Hematopoietic multipotent progenitor cell treated with erythropoietin and hydrocortisone succinate and interleukin-3 and kit ligand, for 15 days (in vitro differentiated cells): ENCODE measurements at regions not wholly inside any gene's neighbourhood (a gene's known extent, or its start where the extent isn't known, plus 50 kb on each side); places are given as distances from the start of the nearest gene placed in this dataset.
"Not testable (repeated sequence)": the region's sequence is repeated elsewhere in the genome, so short reads cannot be mapped to it uniquely, and the experiment has no call there.

Experiments
- DNase-seq: peaks from one replicate; pipeline ENCODE4 v3.0.0-alpha.2; 2015; ENCODE audit warnings: low spot score

- no peak for DNase-seq
These were observed 541.1 kb upstream of the SPRY2 start for GRCh38 chr13:80881942-80882445.

GRCh38 chr13:80881495-80881894 is 540.6 kb upstream of the SPRY2 start:
- no peak for DNase-seq

- DNase-seq: no peak
These were observed 540.1 kb upstream of the SPRY2 start for GRCh38 chr13:80881034-80881433.

- no peak for DNase-seq
These were observed 537.0 kb upstream of the SPRY2 start for GRCh38 chr13:80877944-80878241.

- DNase-seq: no peak
These were observed 536.5 kb upstream of the SPRY2 start for GRCh38 chr13:80877209-80877943.

GRCh38 chr13:80873589-80873988 is 532.7 kb upstream of the SPRY2 start:
- no peak for DNase-seq

GRCh38 chr13:80871971-80872370 is 531.0 kb upstream of the SPRY2 start:
- not testable (repeated sequence) for DNase-seq

GRCh38 chr13:80871481-80871880 is 530.6 kb upstream of the SPRY2 start:
- DNase-seq: no peak

GRCh38 chr13:80870186-80870585 is 529.3 kb upstream of the SPRY2 start:
- no peak for DNase-seq

- no peak for DNase-seq
These were observed 526.0 kb upstream of the SPRY2 start for GRCh38 chr13:80866921-80867320.

- DNase-seq: no peak
These were observed 524.4 kb upstream of the SPRY2 start for GRCh38 chr13:80865329-80865728.

GRCh38 chr13:80862456-80862855 is 521.5 kb upstream of the SPRY2 start:
- DNase-seq: no peak

GRCh38 chr13:80860845-80861244 is 519.9 kb upstream of the SPRY2 start:
- no peak for DNase-seq

- DNase-seq: no peak
These were observed 517.2 kb upstream of the SPRY2 start for GRCh38 chr13:80858131-80858530.

GRCh38 chr13:80857321-80857720 is 516.4 kb upstream of the SPRY2 start:
- DNase-seq: no peak

GRCh38 chr13:80850771-80851170 is 509.8 kb upstream of the SPRY2 start:
- no peak for DNase-seq

- DNase-seq: no peak
These were observed 503.2 kb upstream of the SPRY2 start for GRCh38 chr13:80844164-80844563.

- no peak for DNase-seq
These were observed 500.5 kb upstream of the SPRY2 start for GRCh38 chr13:80841414-80841813.

- DNase-seq: no peak
These were observed 499.5 kb upstream of the SPRY2 start for GRCh38 chr13:80840316-80840976.

GRCh38 chr13:80835902-80836301 is 495.0 kb upstream of the SPRY2 start:
- DNase-seq: no peak

- no peak for DNase-seq
These were observed 489.5 kb upstream of the SPRY2 start for GRCh38 chr13:80830431-80830830.

GRCh38 chr13:80828759-80829158 is 487.8 kb upstream of the SPRY2 start:
- DNase-seq: no peak

- DNase-seq: no peak
These were observed 484.4 kb upstream of the SPRY2 start for GRCh38 chr13:80825276-80825675.

GRCh38 chr13:80824229-80824628 is 483.3 kb upstream of the SPRY2 start:
- no peak for DNase-seq
